CD4-positive, alpha-beta T cell treated with Interleukin-15 for 1 hour (primary cell): ENCODE measurements at regions not wholly inside any gene's neighbourhood (a gene's known extent, or its start where the extent isn't known, plus 50 kb on each side); places are given as distances from the start of the nearest gene placed in this dataset.

Experiments
- DNase-seq: peaks from one replicate; pipeline ENCODE4 v3.0.0-alpha.2; 2020

GRCh38 chr5:2199697-2200096 lies 317.0 kb upstream of the IRX4 start:
- DNase-seq, result no peak

DNA sequence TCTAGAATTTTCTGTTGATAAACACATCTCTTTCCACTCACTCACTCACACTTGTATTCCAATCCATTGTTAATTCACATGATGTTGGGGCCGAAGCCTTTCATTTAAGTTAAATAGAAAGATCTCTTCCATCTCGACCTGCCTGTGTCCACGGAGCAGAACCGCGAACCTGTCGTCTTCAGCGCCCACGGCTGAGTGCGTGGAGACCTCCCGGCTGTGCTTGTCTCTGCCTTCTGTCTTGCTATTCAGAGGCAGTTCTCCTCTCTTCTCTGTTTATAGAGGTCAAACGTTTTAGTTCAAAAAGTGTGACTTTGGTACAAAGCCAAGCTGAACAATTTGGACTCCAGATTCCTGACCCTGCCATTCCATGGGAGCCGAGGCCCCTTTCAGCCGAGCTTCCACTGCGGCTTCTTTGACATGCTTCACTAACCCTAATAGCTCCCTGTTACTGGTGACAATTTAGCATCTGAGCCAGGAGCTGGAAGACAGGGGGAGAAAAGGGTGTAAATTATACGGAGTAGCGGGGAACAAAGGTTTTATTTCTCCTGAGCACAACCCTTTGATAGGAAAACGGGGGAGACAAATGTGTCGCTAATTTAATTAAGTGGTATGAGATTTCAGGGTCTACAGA lies 314.4 kb upstream of the IRX4 start:
- no peak for DNase-seq

GRCh38 chr5:2196416-2196815 lies 313.7 kb upstream of the IRX4 start:
- DNase-seq, result no peak

DNA sequence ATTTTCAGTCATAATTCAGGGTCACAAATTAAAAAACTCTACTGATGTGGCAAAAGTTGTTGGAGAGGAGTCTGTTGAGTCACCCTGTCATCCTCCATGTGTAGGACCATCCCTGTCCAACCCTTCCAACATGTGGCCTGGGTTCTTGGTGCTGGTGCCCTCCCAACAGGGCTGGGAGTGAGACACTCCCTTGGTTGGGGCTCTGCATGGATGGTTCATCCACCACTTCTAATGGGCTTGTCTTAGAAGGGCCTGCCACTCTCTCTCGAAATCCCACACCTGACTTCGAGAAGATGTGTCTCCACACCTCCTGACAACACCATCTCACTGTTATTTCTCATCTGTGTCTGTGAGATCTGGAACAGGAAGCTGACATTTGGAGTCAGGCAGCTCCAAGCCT lies 312.2 kb upstream of the IRX4 start:
- DNase-seq, result no peak

DNA sequence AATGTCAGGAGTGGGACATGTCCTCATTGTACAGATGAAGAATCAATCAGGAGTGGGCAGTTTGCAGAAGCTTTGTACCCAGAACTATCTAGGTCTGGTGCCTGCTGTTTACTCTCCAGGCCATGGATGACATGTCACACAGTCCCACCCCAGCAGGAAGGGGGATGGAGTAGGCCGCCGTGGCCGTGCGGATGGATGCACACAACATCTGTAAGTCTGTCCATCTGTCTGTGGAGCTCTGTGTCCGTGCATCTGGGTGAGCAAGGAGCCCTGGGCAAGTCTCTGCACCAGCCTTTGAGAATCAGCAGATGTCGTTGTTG lies 311.5 kb upstream of the IRX4 start:
- no peak for DNase-seq

DNA sequence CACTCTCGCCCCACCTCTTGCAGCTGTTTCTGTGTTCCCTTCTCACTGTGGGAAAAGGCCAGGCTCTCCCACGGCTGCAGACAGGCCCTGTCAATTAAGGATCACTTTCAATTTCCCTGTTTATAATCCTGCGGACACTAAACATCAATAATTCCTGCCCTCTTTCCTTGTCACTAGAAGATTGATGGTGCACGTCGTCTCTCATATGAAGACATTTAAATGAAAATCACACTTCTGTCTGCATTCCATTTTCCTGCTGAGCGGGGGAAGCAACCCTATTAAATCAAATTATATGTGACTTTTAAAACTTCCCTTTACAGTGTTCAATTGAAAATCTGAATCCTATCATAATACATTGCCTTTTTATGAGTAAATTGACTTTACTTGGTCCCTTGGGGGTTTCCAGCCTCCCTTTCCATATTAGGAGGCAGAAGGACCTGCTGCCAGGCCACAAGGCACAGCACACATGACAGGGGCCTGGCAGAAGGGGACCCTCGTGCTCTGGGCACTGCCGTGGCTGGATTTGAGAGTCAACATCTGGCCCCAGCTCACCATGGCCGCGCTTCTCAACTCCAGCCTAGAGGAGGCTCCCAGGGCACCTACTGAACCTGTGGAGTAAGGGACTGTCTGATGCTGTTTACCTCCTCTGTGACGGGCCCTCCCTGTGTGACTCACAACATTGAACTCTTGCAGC lies 311.0 kb upstream of the IRX4 start:
- DNase-seq, result no peak

GRCh38 chr5:2193142-2193541 lies 310.4 kb upstream of the IRX4 start:
- no peak for DNase-seq

DNA sequence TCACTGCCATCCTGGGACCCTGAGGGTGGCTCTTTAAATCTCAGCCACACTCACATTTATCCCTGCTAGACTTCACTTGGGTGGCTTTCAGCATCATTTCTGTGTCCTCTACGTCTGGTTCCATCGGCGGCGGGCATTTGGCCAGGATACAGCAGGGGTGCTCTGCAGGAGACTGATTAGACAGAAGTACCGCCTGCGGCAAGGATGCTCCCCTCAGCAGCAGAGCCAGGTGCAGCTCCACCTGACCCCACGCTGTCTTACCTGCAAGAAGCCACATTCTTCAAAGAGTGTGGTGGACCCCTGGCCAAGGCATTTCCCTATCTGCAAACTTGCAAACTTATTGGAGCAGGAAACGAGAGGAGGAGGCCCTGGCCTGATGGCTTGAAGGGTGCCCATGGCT lies 309.8 kb upstream of the IRX4 start:
- DNase-seq, result no peak

DNA sequence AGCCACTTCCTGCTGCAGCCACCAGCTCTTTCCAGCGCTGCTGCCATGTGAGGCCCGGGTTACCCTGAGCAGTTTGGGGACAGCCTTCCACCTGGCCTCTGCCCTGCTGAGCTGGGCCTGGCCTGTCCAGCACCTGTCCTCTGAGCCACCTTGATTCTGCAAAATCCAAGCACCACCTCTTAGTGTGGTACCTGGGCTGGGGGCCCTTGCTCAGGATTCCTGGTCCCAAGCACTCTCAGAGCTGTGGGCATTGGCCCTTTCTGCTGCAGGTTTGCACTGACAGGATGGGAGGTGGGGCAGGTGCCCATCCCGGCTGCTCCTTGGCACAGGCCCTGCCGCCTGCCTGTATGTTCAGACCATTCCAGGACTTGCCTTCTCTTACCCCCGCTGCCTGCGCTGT lies 309.2 kb upstream of the IRX4 start:
- no peak for DNase-seq

DNA sequence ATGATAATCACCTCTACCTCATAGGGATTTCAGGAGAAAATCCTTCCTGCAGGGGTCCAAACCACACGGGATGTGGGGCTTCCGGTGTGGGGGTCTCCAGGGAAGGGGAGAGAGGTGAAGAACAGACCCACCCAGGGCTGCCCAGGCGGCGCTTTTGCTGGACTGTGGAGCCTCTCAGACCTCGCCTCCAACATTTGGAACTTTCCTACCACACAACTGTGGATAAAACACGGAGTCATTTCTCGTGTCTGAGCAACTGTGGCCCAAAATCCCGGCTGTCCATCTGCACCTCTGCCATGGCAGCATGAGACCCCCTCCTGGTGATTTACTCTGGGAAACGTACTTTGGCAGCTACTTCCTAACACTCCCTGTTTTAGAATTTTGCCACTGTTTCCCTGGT lies 307.8 kb upstream of the IRX4 start:
- no peak for DNase-seq

DNA sequence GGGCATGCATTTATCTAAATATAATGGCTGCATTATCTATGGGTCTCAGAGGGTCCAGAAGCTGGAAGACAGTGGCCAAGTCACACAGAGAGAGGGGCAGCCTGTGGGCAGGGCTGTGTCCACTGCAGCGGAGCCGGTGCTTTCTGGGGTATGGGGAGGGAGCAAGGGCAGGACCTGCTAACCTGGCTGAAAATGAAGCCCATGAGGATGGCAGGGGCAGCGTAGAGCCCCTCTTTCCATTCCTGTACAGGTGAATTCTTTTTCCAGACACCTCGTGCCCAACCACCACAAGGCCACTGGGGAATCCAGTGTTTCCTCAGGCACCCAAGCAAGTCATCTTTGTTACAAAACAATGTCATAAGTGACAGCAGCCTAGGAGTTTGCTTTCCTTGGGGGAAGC lies 305.9 kb upstream of the IRX4 start:
- no peak for DNase-seq

- no peak for DNase-seq
These were observed 305.4 kb upstream of the IRX4 start for GRCh38 chr5:2188137-2188536.

DNA sequence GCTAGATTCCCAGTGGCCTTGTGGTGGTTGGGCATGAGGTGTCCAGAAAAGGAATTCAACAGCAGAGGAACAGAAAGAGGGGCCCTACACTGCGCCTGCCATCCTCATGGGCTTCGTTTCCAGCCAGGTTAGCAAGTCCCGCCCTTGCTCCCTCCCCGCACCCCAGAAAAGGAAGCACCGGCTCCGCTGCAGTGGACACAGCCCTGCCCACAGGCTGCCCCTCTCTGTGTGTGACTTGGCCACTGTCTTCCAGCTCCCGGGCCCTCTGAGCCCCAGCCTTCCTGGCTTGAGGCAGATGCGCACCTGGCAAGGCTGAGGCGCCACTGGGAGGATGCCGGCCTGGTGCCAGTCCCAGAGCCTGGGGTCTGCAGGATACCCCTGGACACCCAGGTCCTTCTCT lies 305.0 kb upstream of the IRX4 start:
- no peak for DNase-seq

DNA sequence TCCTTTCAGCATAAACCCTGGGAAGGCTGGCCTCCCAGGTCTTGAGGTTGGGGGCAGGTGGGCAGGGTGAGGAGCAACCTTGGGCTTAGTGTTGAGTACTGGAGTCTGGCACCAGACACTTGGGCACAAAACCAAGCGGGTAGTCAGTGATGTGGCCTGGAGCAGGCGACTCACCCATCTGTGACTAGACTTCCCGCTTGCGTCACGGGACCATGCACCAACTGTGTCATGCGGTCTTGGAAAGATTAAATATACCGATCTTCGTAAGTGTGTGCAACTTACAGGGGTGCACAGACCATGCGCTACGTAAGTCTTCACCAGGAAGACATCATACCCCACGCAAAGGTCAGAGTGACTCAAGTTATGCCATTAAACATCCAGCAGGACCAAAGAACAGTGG lies 304.4 kb upstream of the IRX4 start:
- DNase-seq, result no peak

DNA sequence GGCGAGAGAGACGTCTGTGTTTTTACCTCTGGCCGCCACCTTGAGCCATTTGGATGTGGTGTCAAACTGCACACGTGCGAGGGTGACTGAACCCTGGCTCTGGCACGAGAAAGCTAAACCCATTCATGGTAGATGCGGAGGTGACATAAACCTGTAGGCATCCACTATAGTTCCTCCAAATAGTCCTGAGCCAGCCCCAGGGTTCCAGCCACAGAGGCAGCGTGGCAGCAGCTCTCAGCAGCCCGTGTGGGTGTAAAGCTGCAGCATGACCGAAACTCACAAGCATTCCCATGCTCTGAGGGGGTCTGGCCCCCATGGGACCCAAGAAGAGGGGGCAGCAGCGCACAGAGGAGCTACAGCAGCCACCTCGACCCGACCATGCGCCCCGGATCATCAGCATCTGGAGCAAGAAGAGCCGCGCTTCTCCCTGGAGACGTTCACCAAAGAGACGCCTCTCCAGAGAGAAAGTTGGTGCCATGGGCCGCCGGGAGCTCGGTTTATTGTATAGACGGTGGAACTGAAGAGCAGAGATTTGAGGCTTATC lies 303.8 kb upstream of the IRX4 start:
- no peak for DNase-seq

- DNase-seq, result no peak
These were observed 303.1 kb upstream of the IRX4 start for GRCh38 chr5:2185646-2186471.

DNA sequence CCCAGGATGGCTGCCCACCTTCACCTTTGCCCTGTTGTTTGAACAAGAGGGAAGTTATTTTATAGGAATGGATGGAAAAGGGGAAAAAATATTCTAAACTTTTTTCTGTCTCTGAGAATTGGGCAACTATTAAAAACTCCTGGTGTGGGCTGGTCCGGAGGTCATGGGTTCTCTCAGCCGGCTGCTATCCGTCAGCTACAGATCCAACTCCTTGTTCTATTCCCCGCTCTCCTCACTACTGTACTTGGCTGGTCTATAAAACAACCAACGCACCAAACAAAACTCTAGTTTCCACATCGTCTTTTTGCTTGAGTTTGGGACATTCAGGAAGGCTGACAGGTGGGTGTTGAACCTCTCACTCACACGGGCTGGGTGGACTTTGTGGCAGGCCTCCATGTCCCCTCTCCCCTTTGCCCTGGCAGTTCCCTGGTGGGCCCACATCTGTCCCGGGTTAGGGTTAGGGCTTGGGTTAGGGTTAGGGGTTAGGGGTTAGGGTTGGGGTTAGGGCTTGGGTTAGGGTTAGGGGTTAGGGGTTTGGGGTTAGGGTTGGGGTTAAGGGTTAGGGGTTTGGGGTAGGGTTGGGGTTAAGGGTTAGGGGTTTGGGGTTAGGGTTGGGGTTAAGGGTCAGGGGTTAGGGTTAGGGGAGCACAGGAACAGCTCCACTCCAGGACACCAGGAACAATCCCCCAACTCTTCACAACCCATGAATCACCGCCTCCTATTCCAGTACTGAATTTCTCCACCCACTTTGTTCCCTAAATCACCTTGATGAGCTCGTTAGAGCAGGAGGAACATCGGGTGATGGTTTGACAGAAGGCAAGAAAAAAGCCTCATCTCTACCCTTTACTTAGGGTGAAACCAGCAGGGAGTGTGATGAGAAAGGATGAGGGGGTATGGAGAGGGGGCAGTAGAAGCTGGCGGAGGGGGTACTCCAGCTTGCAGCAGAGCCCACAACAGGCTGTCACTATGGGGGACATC lies 302.1 kb upstream of the IRX4 start:
- DNase-seq, result no peak

GRCh38 chr5:2184026-2184366 lies 301.3 kb upstream of the IRX4 start:
- no peak for DNase-seq

GRCh38 chr5:2183154-2184025 lies 300.7 kb upstream of the IRX4 start:
- DNase-seq, result no peak

GRCh38 chr5:2182020-2182419 lies 299.3 kb upstream of the IRX4 start:
- DNase-seq, result no peak

DNA sequence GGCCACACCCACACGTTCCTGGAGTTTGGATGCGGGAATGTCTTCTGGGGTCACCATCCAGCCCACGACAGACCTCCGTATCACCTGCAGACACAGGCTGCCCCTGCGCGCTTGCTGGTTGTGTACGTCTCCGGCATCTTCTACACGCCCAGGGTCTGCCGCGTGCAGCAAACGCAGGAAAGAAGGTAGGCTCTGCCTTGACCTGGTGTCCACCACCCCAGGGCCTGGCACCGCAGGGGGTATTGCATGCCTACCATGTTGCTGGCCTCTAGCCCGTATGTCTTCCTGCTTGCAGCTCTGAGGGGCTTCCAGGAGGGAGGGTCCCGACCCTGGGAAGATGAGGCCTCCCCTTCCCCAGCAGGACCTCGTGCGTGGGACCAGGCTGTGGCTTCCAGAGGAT lies 298.8 kb upstream of the IRX4 start:
- DNase-seq, result no peak

- DNase-seq, result no peak
These were observed 298.4 kb upstream of the IRX4 start for GRCh38 chr5:2181149-2181548.
